OCI-LY1 (cell line): ENCODE measurements at regions not wholly inside any gene's neighbourhood (a gene's known extent, or its start where the extent isn't known, plus 50 kb on each side); places are given as distances from the start of the nearest gene placed in this dataset.

Experiments
- H2AFZ ChIP-seq: fragments of 200-600 bp; sonication (generic), shearing (Covaris generic); 2 replicates; pipeline ENCODE4 v1.6.0; 2014; ENCODE audit warnings: antibody characterized with exemption, mild to moderate bottlenecking, low read length
- H3F3A ChIP-seq: fragments of 200-600 bp; sonication (generic), shearing (Covaris generic); 2 replicates; pipeline ENCODE4 v1.6.0; 2014; ENCODE audit warnings: mild to moderate bottlenecking, antibody characterized with exemption, low read length, moderate library complexity; ENCODE audit not compliant: insufficient read depth
- H3K27ac ChIP-seq: fragments of 200-600 bp; sonication (generic); 2 replicates; pipeline ENCODE4 v1.5.1; 2014; ENCODE audit warnings: low read length, mixed run types, mild to moderate bottlenecking, low read depth; ENCODE audit not compliant: poor library complexity, severe bottlenecking
- H3K27me3 ChIP-seq: fragments of 200-600 bp; sonication (generic); 2 replicates; pipeline ENCODE4 v1.6.0; 2014; ENCODE audit warnings: antibody characterized with exemption, mild to moderate bottlenecking, low read length, moderate library complexity; ENCODE audit not compliant: insufficient read depth
- H3K36me3 ChIP-seq: fragments of 200-600 bp; sonication (generic); 2 replicates; pipeline ENCODE4 v1.6.1; 2014; ENCODE audit warnings: mild to moderate bottlenecking, antibody characterized with exemption, low read length, moderate library complexity, mixed read lengths; ENCODE audit not compliant: insufficient read depth
- H3K4me1 ChIP-seq: fragments of 200-600 bp; sonication (generic); 2 replicates; pipeline ENCODE4 v1.5.1; 2014; ENCODE audit warnings: mild to moderate bottlenecking, low read length, moderate library complexity; ENCODE audit not compliant: insufficient read depth, severe bottlenecking
- H3K4me2 ChIP-seq: fragments of 200-600 bp; sonication (generic), shearing (Covaris generic); 2 replicates; pipeline ENCODE4 v1.6.1; 2014; ENCODE audit warnings: low read length
- H3K4me3 ChIP-seq: fragments of 200-600 bp; sonication (generic); 2 replicates; pipeline ENCODE4 v1.5.1; 2014; ENCODE audit warnings: low read length, low read depth, mild to moderate bottlenecking, mixed read lengths; ENCODE audit not compliant: poor library complexity, severe bottlenecking
- H3K79me2 ChIP-seq: fragments of 200-600 bp; shearing (Covaris generic); 2 replicates; pipeline ENCODE4 v1.6.1; 2016; ENCODE audit warnings: mixed run types, low read length, mixed read lengths; ENCODE audit not compliant: insufficient read depth
- H3K9ac ChIP-seq: fragments of 200-600 bp; sonication (generic), shearing (Covaris generic); 2 replicates; pipeline ENCODE4 v1.6.1; 2014; ENCODE audit warnings: mild to moderate bottlenecking, low read length, mixed read lengths
- H3K9me2 ChIP-seq: fragments of 200-600 bp; sonication (generic), shearing (Covaris generic); 2 replicates; pipeline ENCODE4 v1.6.1; 2014; ENCODE audit warnings: low read depth, mild to moderate bottlenecking, low read length, mixed read lengths
- H3K9me3 ChIP-seq: fragments of 200-600 bp; shearing (Covaris generic); 2 replicates; pipeline ENCODE4 v1.6.1; 2014; ENCODE audit warnings: low read length, mixed read lengths
- H4K20me1 ChIP-seq: fragments of 200-600 bp; sonication (generic), shearing (Covaris generic); 2 replicates; pipeline ENCODE4 v1.6.0; 2016; ENCODE audit warnings: mild to moderate bottlenecking, low read length; ENCODE audit not compliant: insufficient read depth
- CTCF ChIP-seq: fragments of 200-600 bp; sonication (generic), shearing (Covaris generic); IDR thresholded peaks from 2 replicates; pipeline ENCODE4 v1.5.1; 2017; ENCODE audit warnings: mild to moderate bottlenecking, antibody characterized with exemption, low read length, moderate library complexity, mixed read lengths
- EZH2 ChIP-seq: fragments of 200-600 bp; sonication (generic), shearing (Covaris generic); IDR thresholded peaks from 2 replicates; pipeline ENCODE4 v1.8.0; 2017; ENCODE audit warnings: borderline replicate concordance, mixed run types, mild to moderate bottlenecking, antibody characterized with exemption, low read length, moderate library complexity, mixed read lengths

GRCh38 chr2:176843208-176843607, 369.4 kb upstream of the HNRNPA3 start:
- no peaks in the 10 kb centered on the region for H3K79me2 ChIP-seq
- no peak overlapping the region for H3K27ac ChIP-seq
- H3K27me3 ChIP-seq = no peaks in the 10 kb centered on the region
- H2AFZ ChIP-seq = no peak overlapping the region
- no peaks in the 10 kb centered on the region for H3K9me3 ChIP-seq
- no peaks in the 10 kb centered on the region for H3K4me1 ChIP-seq
- H3K9me2 ChIP-seq = no peaks in the 10 kb centered on the region
- no peak overlapping the region for H3K4me3 ChIP-seq
- H3K9ac ChIP-seq = no peak overlapping the region
- no peak for TF ChIP-seq EZH2
- no peak for TF ChIP-seq CTCF
- no peaks in the 10 kb centered on the region for H4K20me1 ChIP-seq
- H3F3A ChIP-seq = no peaks in the 10 kb centered on the region
- no peaks in the 10 kb centered on the region for H3K36me3 ChIP-seq
- no peak overlapping the region for H3K4me2 ChIP-seq

- H3K4me1 ChIP-seq = no peaks in the 10 kb centered on the region
- H3K27ac ChIP-seq = no peak overlapping the region
- no peak overlapping the region for H3K4me2 ChIP-seq
- no peaks in the 10 kb centered on the region for H3K27me3 ChIP-seq
- TF ChIP-seq CTCF = no peak
- no peak for TF ChIP-seq EZH2
- H3F3A ChIP-seq = no peaks in the 10 kb centered on the region
- H3K4me3 ChIP-seq = no peak overlapping the region
- no peaks in the 10 kb centered on the region for H3K36me3 ChIP-seq
- no peaks in the 10 kb centered on the region for H3K9me3 ChIP-seq
- no peaks in the 10 kb centered on the region for H4K20me1 ChIP-seq
- no peaks in the 10 kb centered on the region for H3K79me2 ChIP-seq
- H3K9me2 ChIP-seq = no peaks in the 10 kb centered on the region
- no peak overlapping the region for H3K9ac ChIP-seq
- no peak overlapping the region for H2AFZ ChIP-seq
Observed at GRCh38 chr2:176844461-176844860, 368.1 kb upstream of the HNRNPA3 start.

GRCh38 chr2:176845718-176846117, 366.9 kb upstream of the HNRNPA3 start:
- Histone ChIP-seq H3K27ac (no peak overlapping the region), H3K27me3 (no peaks in the 10 kb centered on the region), H3K36me3 (no peaks in the 10 kb centered on the region), H3K4me3 (no peak overlapping the region), H3K4me2 (no peak overlapping the region), H3K9ac (no peak overlapping the region), H3F3A (no peaks in the 10 kb centered on the region), H2AFZ (no peak overlapping the region), H3K9me3 (no peaks in the 10 kb centered on the region), H4K20me1 (no peaks in the 10 kb centered on the region), H3K79me2 (no peaks in the 10 kb centered on the region), H3K9me2 (no peaks in the 10 kb centered on the region), H3K4me1 (no peaks in the 10 kb centered on the region)
- TF ChIP-seq CTCF = no peak
- no peak for TF ChIP-seq EZH2
